ENCODE measurements at regions not wholly inside any gene's neighbourhood (a gene's known extent, or its start where the extent isn't known, plus 50 kb on each side); places are given as distances from the start of the nearest gene placed in this dataset.

GRCh38 chr21:18191139-18191538 is 53.5 kb upstream of the CHODL start:
- H3K27ac ChIP-seq: no peak overlapping the region
- TF ChIP-seq CTCF (IDR thresholded peaks at IDR 0.05): no peak
- TF ChIP-seq ZFX (IDR thresholded peaks at IDR 0.05; ENCODE audit: borderline replicate concordance): no peak

DNA sequence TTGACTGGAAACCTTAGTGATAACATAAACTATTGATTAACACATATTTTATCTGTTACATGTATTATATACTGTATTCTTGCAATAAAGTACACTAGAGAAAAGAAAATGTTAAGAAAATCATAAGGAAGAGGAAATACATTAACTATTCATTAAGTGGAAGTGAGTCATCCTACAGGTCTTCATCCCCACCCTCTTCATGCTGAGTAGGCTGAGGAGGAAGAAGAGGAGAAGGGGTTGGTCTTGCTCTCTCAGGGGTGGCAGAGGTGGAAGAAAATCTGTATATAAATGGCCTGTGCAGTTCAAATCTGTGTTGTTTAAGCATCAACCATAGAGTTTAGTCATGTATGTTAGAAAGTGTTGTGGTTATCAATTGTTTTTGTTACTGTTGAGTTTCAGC is 66.1 kb upstream of the CHODL start:
- H3K27ac ChIP-seq: no peak overlapping the region
- no peak for TF ChIP-seq ZFX (IDR thresholded peaks at IDR 0.05; ENCODE audit: borderline replicate concordance)
- no peak for TF ChIP-seq CTCF (IDR thresholded peaks at IDR 0.05)

DNA sequence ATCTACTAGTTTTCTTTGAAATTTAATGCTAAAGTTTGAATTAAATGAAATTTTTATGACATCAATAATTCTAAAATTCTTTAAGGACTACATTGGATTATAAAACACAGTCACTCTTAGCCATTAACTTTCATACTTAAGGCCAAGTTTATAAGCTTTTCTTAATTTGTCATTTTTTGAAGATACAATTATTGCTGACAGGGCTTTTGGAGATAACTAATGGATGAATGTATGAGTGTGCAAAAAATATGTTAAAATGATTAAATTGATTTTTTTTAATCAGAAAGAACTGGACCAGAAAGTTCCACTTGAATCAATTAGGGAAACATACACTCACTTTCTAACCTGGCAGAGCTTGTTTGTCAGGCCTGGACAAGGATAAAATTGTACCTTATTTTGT is 70.3 kb upstream of the CHODL start:
- TF ChIP-seq ZFX (IDR thresholded peaks at IDR 0.05; ENCODE audit: borderline replicate concordance) (no peak), CTCF (IDR thresholded peaks at IDR 0.05) (no peak)
- H3K27ac ChIP-seq: no peak overlapping the region

GRCh38 chr21:18170829-18171228 is 73.8 kb upstream of the CHODL start:
- TF ChIP-seq ZFX (IDR thresholded peaks at IDR 0.05; ENCODE audit: borderline replicate concordance) (no peak), CTCF (IDR thresholded peaks at IDR 0.05) (no peak)
- no peak overlapping the region for H3K27ac ChIP-seq

DNA sequence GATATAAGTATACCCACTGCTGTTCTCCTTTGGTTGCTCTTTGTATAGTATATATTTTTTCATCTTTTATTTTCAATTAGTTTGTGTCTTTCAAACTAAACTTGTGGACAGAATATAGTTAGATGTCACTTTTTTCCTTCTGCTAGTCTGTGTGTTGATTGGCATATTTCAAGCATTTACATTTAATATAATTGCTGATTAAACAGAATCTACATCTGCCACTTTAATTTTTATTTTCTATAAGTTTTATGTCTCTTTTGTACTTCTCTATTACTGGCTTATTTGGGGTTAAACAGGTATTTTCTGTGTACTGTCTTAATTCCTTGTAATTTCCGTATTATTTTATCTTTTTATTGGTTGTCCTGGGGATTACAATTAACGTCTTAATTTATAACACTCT is 74.4 kb upstream of the CHODL start:
- no peak for TF ChIP-seq CTCF (IDR thresholded peaks at IDR 0.05)
- no peak for TF ChIP-seq ZFX (IDR thresholded peaks at IDR 0.05; ENCODE audit: borderline replicate concordance)
- no peak overlapping the region for H3K27ac ChIP-seq

DNA sequence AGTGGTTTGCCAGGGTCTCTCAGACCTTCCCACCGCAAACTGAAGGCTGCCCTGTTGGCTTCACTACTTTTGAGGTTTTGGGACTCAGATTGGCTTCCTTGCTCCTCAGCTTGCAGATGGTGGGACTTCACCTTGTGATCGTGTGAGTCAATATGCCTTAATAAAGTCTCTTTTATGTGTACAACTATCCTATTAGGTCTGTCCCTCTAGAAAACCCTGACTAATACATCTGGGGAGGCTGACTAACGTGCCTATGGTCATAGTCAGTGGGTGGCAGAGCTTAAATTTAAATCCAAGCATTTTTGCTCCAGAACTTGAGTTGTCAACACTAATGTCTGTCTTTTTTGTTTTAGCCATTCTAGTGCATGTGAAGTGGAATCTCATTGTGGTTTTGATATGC is 76.5 kb upstream of the CHODL start:
- H3K27ac ChIP-seq: no peak overlapping the region
- TF ChIP-seq CTCF (IDR thresholded peaks at IDR 0.05) (no peak), ZFX (IDR thresholded peaks at IDR 0.05; ENCODE audit: borderline replicate concordance) (no peak)

DNA sequence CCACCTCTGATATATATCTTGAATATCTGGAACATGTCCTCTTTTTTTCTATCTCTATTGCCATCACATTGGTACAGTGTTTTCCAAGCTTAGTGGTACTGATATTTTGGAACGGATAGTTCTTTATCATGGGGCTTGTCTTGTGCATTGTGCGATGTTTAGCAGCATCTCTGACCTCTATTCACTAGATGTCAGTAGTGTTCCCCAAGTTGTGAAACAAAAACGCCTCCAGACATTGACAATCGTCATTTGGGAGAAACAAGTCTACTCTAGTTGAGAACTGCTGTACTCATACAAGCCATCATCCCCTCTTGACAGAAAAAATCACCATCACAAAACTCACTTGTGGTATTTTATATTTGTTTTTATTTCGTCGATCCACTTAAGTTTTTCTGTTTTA is 79.7 kb upstream of the CHODL start:
- no peak for TF ChIP-seq CTCF (IDR thresholded peaks at IDR 0.05)
- no peak for TF ChIP-seq ZFX (IDR thresholded peaks at IDR 0.05; ENCODE audit: borderline replicate concordance)
- H3K27ac ChIP-seq: no peak overlapping the region
